H9 (cell line): ENCODE measurements at regions not wholly inside any gene's neighbourhood (a gene's known extent, or its start where the extent isn't known, plus 50 kb on each side); places are given as distances from the start of the nearest gene placed in this dataset.

Experiments used
- DNase-seq: peaks from one replicate; pipeline ENCODE4 v3.0.0-alpha.2; 2017
- H2AFZ ChIP-seq: one replicate; pipeline ENCODE4 v1.6.1; 2013; ENCODE audit warnings: mild to moderate bottlenecking, low read length, control low read depth, moderate library complexity
- H2AK5ac ChIP-seq: 2 replicates; pipeline ENCODE4 v1.6.1; 2013; ENCODE audit warnings: low read length, control low read depth, mixed read lengths; ENCODE audit not compliant: insufficient read length
- H2BK120ac ChIP-seq: one replicate; pipeline ENCODE4 v1.6.1; 2013; ENCODE audit warnings: low read depth, mild to moderate bottlenecking, low read length, control low read depth, inconsistent platforms; ENCODE audit not compliant: poor library complexity, severe bottlenecking
- H2BK12ac ChIP-seq: 2 replicates; pipeline ENCODE4 v1.6.1; 2013; ENCODE audit warnings: low read length, control low read depth, mixed read lengths, low read depth; ENCODE audit not compliant: insufficient read length
- H2BK15ac ChIP-seq: 2 replicates; pipeline ENCODE4 v1.6.1; 2013; ENCODE audit warnings: low read depth, low read length, control low read depth
- H2BK20ac ChIP-seq: one replicate; pipeline ENCODE4 v1.6.1; 2013; ENCODE audit warnings: low read depth, mild to moderate bottlenecking, low read length, control low read depth, inconsistent platforms; ENCODE audit not compliant: poor library complexity, severe bottlenecking
- H2BK5ac ChIP-seq: 2 replicates; pipeline ENCODE4 v1.6.1; 2013; ENCODE audit warnings: low read length, control low read depth, mixed read lengths; ENCODE audit not compliant: insufficient read length
- H3K14ac ChIP-seq: 2 replicates; pipeline ENCODE4 v1.6.1; 2013; ENCODE audit warnings: low read length, control low read depth; ENCODE audit not compliant: insufficient read depth
- H3K18ac ChIP-seq: 2 replicates; pipeline ENCODE4 v1.6.1; 2013; ENCODE audit warnings: low read depth, mild to moderate bottlenecking, mixed read lengths, low read length, control low read depth; ENCODE audit not compliant: insufficient read length
- H3K23ac ChIP-seq: 2 replicates; pipeline ENCODE4 v1.6.1; 2013; ENCODE audit warnings: low read length, control low read depth, mixed read lengths, low read depth; ENCODE audit not compliant: insufficient read length
- H3K23me2 ChIP-seq: 2 replicates; pipeline ENCODE4 v1.6.1; 2013; ENCODE audit warnings: low read depth, mild to moderate bottlenecking, mixed read lengths, low read length, control low read depth; ENCODE audit not compliant: insufficient read length, poor library complexity, severe bottlenecking
- H3K27ac ChIP-seq: 2 replicates; pipeline ENCODE4 v1.5.1; 2013; ENCODE audit warnings: low read length, control low read depth, mixed read lengths, low read depth; ENCODE audit not compliant: insufficient read length
- H3K27me3 ChIP-seq: 2 replicates; pipeline ENCODE4 v1.6.1; 2013; ENCODE audit warnings: low read length, control low read depth, inconsistent platforms; ENCODE audit not compliant: insufficient read depth
- H3K4ac ChIP-seq: 2 replicates; pipeline ENCODE4 v1.6.1; 2013; ENCODE audit warnings: low read depth, mild to moderate bottlenecking, control low read depth, inconsistent platforms, low read length, moderate library complexity
- H3K4me1 ChIP-seq: 2 replicates; pipeline ENCODE4 v1.6.1; 2013; ENCODE audit warnings: low read length, control low read depth, inconsistent platforms; ENCODE audit not compliant: insufficient read depth
- H3K4me2 ChIP-seq: 2 replicates; pipeline ENCODE4 v1.6.1; 2013; ENCODE audit warnings: low read length, control low read depth, mixed read lengths; ENCODE audit not compliant: insufficient read length, insufficient read depth
- H3K56ac ChIP-seq: 2 replicates; pipeline ENCODE4 v1.6.1; 2013; ENCODE audit warnings: low read depth, mild to moderate bottlenecking, mixed read lengths, low read length, control low read depth; ENCODE audit not compliant: insufficient read length
- H3K79me1 ChIP-seq: 2 replicates; pipeline ENCODE4 v1.6.1; 2013; ENCODE audit warnings: low read depth, mild to moderate bottlenecking, moderate library complexity, low read length, control low read depth, inconsistent platforms; ENCODE audit not compliant: insufficient read depth, poor library complexity, severe bottlenecking
- H3K79me2 ChIP-seq: 2 replicates; pipeline ENCODE4 v1.6.1; 2013; ENCODE audit warnings: low read length, control low read depth, inconsistent platforms; ENCODE audit not compliant: insufficient read depth
- H3K9ac ChIP-seq: 2 replicates; pipeline ENCODE4 v1.6.1; 2013; ENCODE audit warnings: low read length, control low read depth, mixed read lengths; ENCODE audit not compliant: insufficient read length; ENCODE audit errors: extremely low read depth
- H3K9me3 ChIP-seq: one replicate; pipeline ENCODE4 v1.6.1; 2013; ENCODE audit warnings: low read depth, low read length, inconsistent platforms; ENCODE audit not compliant: control insufficient read depth
- H3T11ph ChIP-seq: one replicate; pipeline ENCODE4 v1.6.1; 2013; ENCODE audit warnings: mild to moderate bottlenecking, low read length, control low read depth, inconsistent platforms
- H4K20me1 ChIP-seq: one replicate; pipeline ENCODE4 v1.6.1; 2013; ENCODE audit not compliant: control insufficient read depth, insufficient read length, insufficient read depth
- H4K5ac ChIP-seq: 2 replicates; pipeline ENCODE4 v1.6.1; 2013; ENCODE audit warnings: low read depth, mild to moderate bottlenecking, mixed read lengths, low read length, control low read depth; ENCODE audit not compliant: insufficient read length
- H4K8ac ChIP-seq: replicated peaks from 2 replicates; pipeline ENCODE4 v1.6.1; 2013; ENCODE audit warnings: low read length, control low read depth, mixed read lengths, low read depth; ENCODE audit not compliant: insufficient read length
- H4K91ac ChIP-seq: 2 replicates; pipeline ENCODE4 v1.6.1; 2013; ENCODE audit warnings: low read depth, mild to moderate bottlenecking, moderate library complexity, mixed read lengths, low read length, control low read depth; ENCODE audit not compliant: insufficient read length
- H3K27ac Mint-ChIP-seq, 3 experiments: 2 replicates in 2 of 3; 3 replicates in 1 of 3; pipeline ENCODE4 v1.8.0; 2020 to 2021; ENCODE audit warnings: mixed read lengths in 3 of 3, mild to moderate bottlenecking in 1 of 3, moderate library complexity in 1 of 3
- H3K27me3 Mint-ChIP-seq: 2 replicates; pipeline ENCODE4 v1.8.0; 2021; ENCODE audit warnings: low read depth, mild to moderate bottlenecking, moderate library complexity, mixed read lengths
- H3K36me3 Mint-ChIP-seq, 3 experiments: 2 replicates in 2 of 3; 3 replicates in 1 of 3; pipeline ENCODE4 v1.8.0; 2020 to 2021; ENCODE audit warnings: low read depth in 3 of 3, mixed read lengths in 3 of 3; ENCODE audit not compliant: insufficient read depth in 1 of 3
- H3K4me1 Mint-ChIP-seq, 2 experiments: 2 replicates each; pipeline ENCODE4 v1.8.0; 2020; ENCODE audit warnings: mixed read lengths in 2 of 2
- H3K4me3 Mint-ChIP-seq, 2 experiments: 2 replicates in 1 of 2; 3 replicates in 1 of 2; pipeline ENCODE4 v1.8.0; 2020 to 2021; ENCODE audit warnings: mild to moderate bottlenecking in 2 of 2, mixed read lengths in 2 of 2, moderate library complexity in 1 of 2
- H3K9me3 Mint-ChIP-seq, 2 experiments: 2 replicates in 1 of 2; 3 replicates in 1 of 2; pipeline ENCODE4 v1.8.0; 2020; ENCODE audit warnings: mild to moderate bottlenecking in 2 of 2, mixed read lengths in 2 of 2, moderate library complexity in 1 of 2
- WGBS: extraction: QIAGEN DNeasy Blood & Tissue Kit; methylation state at CpG from one replicate; pipeline ENCODE4 v1.1.7; 2013; ENCODE audit warnings: missing lambda C conversion rate, low lambda C conversion rate, mixed read lengths; ENCODE audit not compliant: insufficient read length; ENCODE audit errors: extremely low coverage; 5-methylcytosine and 5-hydroxymethylcytosine counted together
- TF ChIP-seq, protein P1 (sequence below): fragments of 200-600 bp; sonication (generic); conservative IDR thresholded peaks from 3 replicates; pipeline ENCODE4 v1.8.0; 2021; ENCODE audit warnings: antibody characterized with exemption, mild to moderate bottlenecking

DNA sequence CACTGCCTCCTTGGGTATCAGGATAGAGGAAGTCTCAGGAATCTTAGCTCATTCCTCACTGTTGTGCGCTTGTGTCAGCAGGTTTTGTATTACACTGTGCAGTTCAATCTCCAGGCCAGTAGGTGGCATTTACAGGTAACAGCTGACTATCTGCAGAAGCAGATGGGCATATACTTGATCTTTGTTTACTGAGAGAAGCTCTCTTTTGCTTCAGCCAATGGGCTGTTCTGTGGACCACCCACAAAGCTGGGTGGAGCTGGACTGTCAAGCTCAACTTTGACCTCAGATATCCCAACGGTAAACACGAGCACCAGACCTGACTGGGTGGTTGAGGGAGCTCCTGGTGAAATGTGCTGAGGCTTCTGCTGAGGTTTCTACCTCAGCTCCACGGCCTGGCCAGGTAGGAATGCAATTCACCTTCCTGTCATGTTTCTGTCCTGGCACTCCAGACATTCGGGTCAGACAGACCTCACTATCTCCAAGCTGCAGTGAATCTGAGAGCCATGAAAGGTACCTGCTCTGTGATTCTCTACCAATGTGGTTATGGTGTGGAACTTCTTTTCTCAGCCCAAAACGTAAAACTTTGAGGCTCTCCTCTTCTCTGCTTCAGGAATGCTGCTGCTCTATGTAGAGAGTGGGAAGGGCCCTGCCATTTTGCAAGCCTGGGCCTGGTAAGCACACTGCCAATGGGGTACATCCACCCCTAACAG, 167.9 kb upstream of the ACTBL2 start:
- Histone ChIP-seq H3K4me2 (no peak overlapping the region), H2BK120ac (no peak overlapping the region), H4K91ac (no peak overlapping the region), H2BK15ac (no peak overlapping the region), H4K5ac (no peak overlapping the region), H2BK20ac (no peak overlapping the region), H3K4ac (no peak overlapping the region), H3T11ph (no peak overlapping the region), H3K9me3 (no peaks in the 10 kb centered on the region), H3K79me1 (no peaks in the 10 kb centered on the region), H3K23ac (no peak overlapping the region), H2AK5ac (no peak overlapping the region), H3K4me1 (no peaks in the 10 kb centered on the region), H3K27me3 (no peaks in the 10 kb centered on the region), H3K9ac (no peak overlapping the region), H2BK12ac (no peak overlapping the region), H4K8ac (no peak overlapping the region), H4K20me1 (no peaks in the 10 kb centered on the region), H2BK5ac (no peak overlapping the region), H3K79me2 (no peaks in the 10 kb centered on the region), H2AFZ (no peak overlapping the region), H3K27ac (no peak overlapping the region), H3K23me2 (no peaks in the 10 kb centered on the region), H3K56ac (no peak overlapping the region), H3K14ac (no peak overlapping the region), H3K18ac (no peak overlapping the region)
- no CpG with 5 or more reads among the region's 6 CpGs for WGBS
- Mint-ChIP-seq H3K4me3 (no peak overlapping the region), H3K27me3 (no peaks in the 10 kb centered on the region), H3K27ac (peak overlapping the region in 1 of 3 experiments; percentile 41; a peak in 1 of 7 replicates), H3K36me3 (no peaks in the 10 kb centered on the region; a peak in 1 of 7 replicates), H3K9me3 (peaks cover 3 to 6% of the 10 kb centered on the region in 2 experiments; a peak in 4 of 5 replicates), H3K4me1 (peaks cover 6 to 21% of the 10 kb centered on the region in 2 experiments)
- peak; percentile 82 for DNase-seq
- TF ChIP-seq, protein P1, sequence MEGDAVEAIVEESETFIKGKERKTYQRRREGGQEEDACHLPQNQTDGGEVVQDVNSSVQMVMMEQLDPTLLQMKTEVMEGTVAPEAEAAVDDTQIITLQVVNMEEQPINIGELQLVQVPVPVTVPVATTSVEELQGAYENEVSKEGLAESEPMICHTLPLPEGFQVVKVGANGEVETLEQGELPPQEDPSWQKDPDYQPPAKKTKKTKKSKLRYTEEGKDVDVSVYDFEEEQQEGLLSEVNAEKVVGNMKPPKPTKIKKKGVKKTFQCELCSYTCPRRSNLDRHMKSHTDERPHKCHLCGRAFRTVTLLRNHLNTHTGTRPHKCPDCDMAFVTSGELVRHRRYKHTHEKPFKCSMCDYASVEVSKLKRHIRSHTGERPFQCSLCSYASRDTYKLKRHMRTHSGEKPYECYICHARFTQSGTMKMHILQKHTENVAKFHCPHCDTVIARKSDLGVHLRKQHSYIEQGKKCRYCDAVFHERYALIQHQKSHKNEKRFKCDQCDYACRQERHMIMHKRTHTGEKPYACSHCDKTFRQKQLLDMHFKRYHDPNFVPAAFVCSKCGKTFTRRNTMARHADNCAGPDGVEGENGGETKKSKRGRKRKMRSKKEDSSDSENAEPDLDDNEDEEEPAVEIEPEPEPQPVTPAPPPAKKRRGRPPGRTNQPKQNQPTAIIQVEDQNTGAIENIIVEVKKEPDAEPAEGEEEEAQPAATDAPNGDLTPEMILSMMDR, result peak; percentile 80
